ENCODE measurements at regions not wholly inside any gene's neighbourhood (a gene's known extent, or its start where the extent isn't known, plus 50 kb on each side); places are given as distances from the start of the nearest gene placed in this dataset.

- TF ChIP-seq ZC3H10 (CRISPR knock-in tag; IDR thresholded peaks at IDR 0.05): no peak
- TF ChIP-seq RARB (CRISPR knock-in tag; IDR thresholded peaks at IDR 0.05): no peak
- no peak for TF ChIP-seq TSHZ2 (CRISPR knock-in tag; IDR thresholded peaks at IDR 0.05)
- TF ChIP-seq, protein P1, sequence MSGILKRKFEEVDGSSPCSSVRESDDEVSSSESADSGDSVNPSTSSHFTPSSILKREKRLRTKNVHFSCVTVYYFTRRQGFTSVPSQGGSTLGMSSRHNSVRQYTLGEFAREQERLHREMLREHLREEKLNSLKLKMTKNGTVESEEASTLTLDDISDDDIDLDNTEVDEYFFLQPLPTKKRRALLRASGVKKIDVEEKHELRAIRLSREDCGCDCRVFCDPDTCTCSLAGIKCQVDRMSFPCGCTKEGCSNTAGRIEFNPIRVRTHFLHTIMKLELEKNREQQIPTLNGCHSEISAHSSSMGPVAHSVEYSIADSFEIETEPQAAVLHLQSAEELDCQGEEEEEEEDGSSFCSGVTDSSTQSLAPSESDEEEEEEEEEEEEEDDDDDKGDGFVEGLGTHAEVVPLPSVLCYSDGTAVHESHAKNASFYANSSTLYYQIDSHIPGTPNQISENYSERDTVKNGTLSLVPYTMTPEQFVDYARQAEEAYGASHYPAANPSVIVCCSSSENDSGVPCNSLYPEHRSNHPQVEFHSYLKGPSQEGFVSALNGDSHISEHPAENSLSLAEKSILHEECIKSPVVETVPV (CRISPR knock-in tag; IDR thresholded peaks at IDR 0.05): no peak
- TF ChIP-seq BACH2 (CRISPR knock-in tag; IDR thresholded peaks at IDR 0.05; ENCODE audit: borderline replicate concordance): no peak
- TF ChIP-seq ESRRG (CRISPR knock-in tag; IDR thresholded peaks at IDR 0.05): no peak
- no peak for TF ChIP-seq SNAI2 (CRISPR knock-in tag; IDR thresholded peaks at IDR 0.05)
- no peak for TF ChIP-seq GLIS3 (CRISPR knock-in tag; IDR thresholded peaks at IDR 0.05)
- no peak for TF ChIP-seq TCF4 (CRISPR knock-in tag; IDR thresholded peaks at IDR 0.05; ENCODE audit: borderline replicate concordance)
- no peak for TF ChIP-seq ARNTL (CRISPR knock-in tag; IDR thresholded peaks at IDR 0.05; ENCODE audit: borderline replicate concordance, low read depth)
- no peak for TF ChIP-seq PPARA (CRISPR knock-in tag; IDR thresholded peaks at IDR 0.05; ENCODE audit: borderline replicate concordance)
- no peak for TF ChIP-seq ZFP3 (CRISPR knock-in tag; IDR thresholded peaks at IDR 0.05)
These were observed 152.7 kb upstream of the PTPRM start for GRCh38 chr18:7414459-7414858.

Measured in SK-N-SH treated with all-trans-retinoic acid at 6 μM for 48 hours (cell line).